ENCODE measurements at regions not wholly inside any gene's neighbourhood (a gene's known extent, or its start where the extent isn't known, plus 50 kb on each side); places are given as distances from the start of the nearest gene placed in this dataset.
A peak's percentile ranks its signal among the peaks of the same experiment; 100 is the strongest.

GRCh38 chr16:10309271-10309932 is 76.5 kb upstream of the ATF7IP2 start:
- Histone ChIP-seq H3K4me3 (ENCODE audit: control extremely low read depth in 1 of 5, extremely low read depth in 1 of 5, insufficient read depth in 1 of 5, low read depth in 2 of 5, low read length in 4 of 5) (no peak overlapping the region), H3K79me2 (ENCODE audit: control insufficient read depth, insufficient read depth, low read length) (no peaks in the 10 kb centered on the region), H3K27me3 (replicated peaks in 1 of 4; ENCODE audit: control extremely low read depth in 1 of 4, control insufficient read depth in 3 of 4, insufficient read depth in 4 of 4, low read length in 3 of 4) (no peaks in the 10 kb centered on the region), H4K20me1 (ENCODE audit: control insufficient read depth, insufficient read depth, low read length, poor library complexity, severe bottlenecking) (no peaks in the 10 kb centered on the region), H3K27ac (ENCODE audit: low read length in 2 of 2) (no peak overlapping the region), H3K9ac (ENCODE audit: low read length) (no peak overlapping the region), H2AFZ (ENCODE audit: insufficient read depth, low read depth, low read length, poor library complexity, severe bottlenecking) (no peak overlapping the region), H3K9me3 (ENCODE audit: control extremely low read depth in 1 of 3, control insufficient read depth in 2 of 3, insufficient read depth in 1 of 3, low read length in 2 of 3) (peaks cover 0 to 4% (median 0%) of the 10 kb centered on the region in 3 donors), H3K4me1 (ENCODE audit: control insufficient read depth in 2 of 2, insufficient read depth in 2 of 2, low read length in 2 of 2) (peaks cover 14 to 26% of the 10 kb centered on the region in 2 donors), H3K4me2 (replicated peaks; ENCODE audit: low read depth, low read length, poor library complexity, severe bottlenecking) (no peak overlapping the region), H3K36me3 (replicated peaks in 1 of 2; ENCODE audit: control extremely low read depth in 1 of 2, control insufficient read depth in 1 of 2, extremely low read depth in 1 of 2, insufficient read depth in 2 of 2, low read length in 1 of 2) (no peaks in the 10 kb centered on the region)
- intact Hi-C loops (cut with micrococcal nuclease), result no loop called here
- no peaks in the 10 kb centered on the region for H3K9me3 Mint-ChIP-seq (ENCODE audit: insufficient read depth)
- no peak for DNase-seq
- H3K27me3 Mint-ChIP-seq, result no peaks in the 10 kb centered on the region
- no peak overlapping the region for H3K4me3 Mint-ChIP-seq
- 100% methylated on average over 4 of the region's 11 CpGs for WGBS (ENCODE audit: insufficient coverage)
- ChIA-PET CTCF (interaction anchor here (0.7 to 1.6 kb wide), 6 partner anchors 8 to 1020 kb away, joined by 4 to 6 read pairs (median 5); no protein-coding TSS in a partner anchor), POLR2A (interaction anchor here (0.6 kb wide), 1 partner anchor 428 kb away, joined by 6 read pairs; no protein-coding TSS in a partner anchor)
- no peak for ATAC-seq (ENCODE audit: low read depth)
- peak overlapping the region; percentile 15 for H3K27ac Mint-ChIP-seq
- TF ChIP-seq CTCF (IDR thresholded peaks at IDR 0.05) (no peak), EZH2 (IDR thresholded peaks at IDR 0.05; ENCODE audit: borderline replicate concordance, insufficient read depth, low read depth, low read length, poor library complexity, severe bottlenecking) (no peak)
- peaks cover 15% of the 10 kb centered on the region for H3K4me1 Mint-ChIP-seq

- H3K4me3 Mint-ChIP-seq, result no peak overlapping the region
- WGBS (ENCODE audit: insufficient coverage), result 67% methylated on average over 5 of the region's 5 CpGs
- no peak for ATAC-seq (ENCODE audit: low read depth)
Measured at GRCh38 chr16:10312008-10312407, 73.9 kb upstream of the ATF7IP2 start.

More at GRCh38 chr16:10312008-10312407, 73.9 kb upstream of the ATF7IP2 start:
- Histone ChIP-seq H3K9ac (ENCODE audit: low read length) (no peak overlapping the region), H3K27ac (ENCODE audit: low read length in 2 of 2) (peak overlapping the region in 1 of 2 donors; percentile 48), H4K20me1 (ENCODE audit: control insufficient read depth, insufficient read depth, low read length, poor library complexity, severe bottlenecking) (no peaks in the 10 kb centered on the region), H3K4me3 (ENCODE audit: control extremely low read depth in 1 of 5, extremely low read depth in 1 of 5, insufficient read depth in 1 of 5, low read depth in 2 of 5, low read length in 4 of 5) (no peak overlapping the region), H3K36me3 (replicated peaks in 1 of 2; ENCODE audit: control extremely low read depth in 1 of 2, control insufficient read depth in 1 of 2, extremely low read depth in 1 of 2, insufficient read depth in 2 of 2, low read length in 1 of 2) (no peaks in the 10 kb centered on the region), H3K4me2 (replicated peaks; ENCODE audit: low read depth, low read length, poor library complexity, severe bottlenecking) (no peak overlapping the region), H3K27me3 (replicated peaks in 1 of 4; ENCODE audit: control extremely low read depth in 1 of 4, control insufficient read depth in 3 of 4, insufficient read depth in 4 of 4, low read length in 3 of 4) (no peaks in the 10 kb centered on the region), H3K9me3 (ENCODE audit: control extremely low read depth in 1 of 3, control insufficient read depth in 2 of 3, insufficient read depth in 1 of 3, low read length in 2 of 3) (peaks cover 0 to 4% (median 0%) of the 10 kb centered on the region in 3 donors), H3K79me2 (ENCODE audit: control insufficient read depth, insufficient read depth, low read length) (no peaks in the 10 kb centered on the region), H3K4me1 (ENCODE audit: control insufficient read depth in 2 of 2, insufficient read depth in 2 of 2, low read length in 2 of 2) (peaks cover 18 to 32% of the 10 kb centered on the region in 2 donors), H2AFZ (ENCODE audit: insufficient read depth, low read depth, low read length, poor library complexity, severe bottlenecking) (peak overlapping the region; percentile 10)
- H3K4me1 Mint-ChIP-seq, result peaks cover 23% of the 10 kb centered on the region
- H3K27me3 Mint-ChIP-seq, result no peaks in the 10 kb centered on the region
- no peaks in the 10 kb centered on the region for H3K9me3 Mint-ChIP-seq (ENCODE audit: insufficient read depth)
- TF ChIP-seq EZH2 (IDR thresholded peaks at IDR 0.05; ENCODE audit: borderline replicate concordance, insufficient read depth, low read depth, low read length, poor library complexity, severe bottlenecking) (no peak), CTCF (IDR thresholded peaks at IDR 0.05) (no peak)
- intact Hi-C loops (cut with micrococcal nuclease), result loop anchor here (2.0 to 5.0 kb wide), 2 partner anchors 15 to 425 kb away; no protein-coding TSS in a partner anchor
- DNase-seq, result no peak
- POLR2A ChIA-PET, result interaction anchor here (0.7 kb wide), 1 partner anchor 445 kb away, joined by 4 read pairs; no protein-coding TSS in a partner anchor
- CTCF ChIA-PET, result interaction anchor here (8.9 kb wide), 1 partner anchor 197 kb away, joined by 230 read pairs; no protein-coding TSS in a partner anchor
- peak overlapping the region; percentile 37 for H3K27ac Mint-ChIP-seq

All from B cell (primary cell).